Fibroblast of peridontal ligament (primary cell): ENCODE measurements at regions not wholly inside any gene's neighbourhood (a gene's known extent, or its start where the extent isn't known, plus 50 kb on each side); places are given as distances from the start of the nearest gene placed in this dataset.
"Not testable (repeated sequence)": the region's sequence is repeated elsewhere in the genome, so short reads cannot be mapped to it uniquely, and the experiment has no call there.

Experiments used
- DNase-seq: peaks from one replicate; pipeline ENCODE4 v3.0.0-alpha.2; 2010; ENCODE audit errors: extremely low read depth

DNA sequence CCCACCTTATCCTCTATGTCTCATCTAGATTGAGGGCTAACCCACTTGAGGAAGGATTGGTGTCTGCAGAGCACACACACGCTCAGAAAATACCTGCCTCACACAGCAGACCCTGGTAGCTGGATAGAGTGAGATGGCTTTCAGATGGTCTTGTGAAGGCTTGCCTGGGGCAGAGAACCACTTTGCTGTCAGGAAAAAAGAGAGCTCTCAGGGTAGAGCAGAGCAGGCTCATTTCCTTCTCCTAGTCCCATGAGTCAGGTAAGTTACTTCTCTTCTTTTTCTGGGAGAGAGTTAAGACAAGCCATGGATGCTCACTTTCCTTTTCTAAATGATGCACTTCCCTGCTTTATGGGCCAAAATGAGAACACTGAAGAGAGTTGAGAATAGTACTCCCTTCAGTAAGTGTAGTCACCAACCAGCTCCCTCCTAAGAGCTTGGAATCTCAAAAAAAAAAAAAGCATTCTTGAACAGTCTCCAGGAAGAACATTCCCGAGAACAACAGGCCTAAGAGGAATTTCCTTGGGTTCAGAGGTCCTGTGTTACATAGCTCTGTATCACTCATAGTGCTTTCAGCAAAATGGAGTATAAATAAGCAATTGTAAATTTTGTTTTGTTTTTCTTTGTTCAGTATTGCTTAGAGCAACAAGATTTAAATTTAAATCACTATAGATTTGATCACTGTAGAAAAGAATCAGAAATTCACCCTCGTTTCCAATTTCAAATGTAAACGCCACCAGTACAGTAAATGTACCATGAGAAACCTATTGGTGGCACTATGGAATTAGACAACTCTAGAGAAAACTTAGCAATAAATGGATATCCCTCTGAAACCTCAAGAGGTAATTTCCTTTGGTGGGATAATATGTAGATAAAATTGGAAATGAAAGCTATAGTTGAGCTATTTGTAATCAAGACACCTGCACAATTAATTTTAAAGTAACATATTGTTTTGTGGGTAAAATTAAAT lies 530.3 kb downstream of the RFPL4B start:
- DNase-seq: peak; percentile 97

DNA sequence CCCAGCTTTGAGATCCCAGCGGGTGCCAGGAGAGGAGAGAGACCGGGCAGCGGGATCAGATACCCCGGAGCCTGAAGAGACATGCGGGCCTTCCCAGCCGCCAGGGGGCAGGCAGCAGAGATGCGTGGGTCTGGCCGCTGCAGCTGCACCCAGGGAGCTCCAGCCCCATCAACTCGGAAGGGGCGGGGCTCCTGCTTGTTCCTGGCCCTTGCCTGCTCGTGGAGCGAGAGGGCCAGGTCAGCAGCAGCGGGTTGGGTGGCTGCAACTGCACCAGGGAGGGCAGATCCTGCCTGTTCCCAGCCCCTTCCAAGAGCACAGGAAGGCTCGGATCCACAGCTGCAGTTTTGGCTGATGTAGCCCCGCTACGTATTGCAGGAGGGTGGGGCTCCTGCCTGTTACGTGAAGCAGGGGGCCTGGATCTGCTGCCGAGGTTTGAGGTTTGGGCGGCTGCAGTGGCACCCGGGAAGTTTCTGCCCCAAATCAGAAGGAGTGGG lies 532.8 kb downstream of the RFPL4B start:
- DNase-seq: peak; percentile 63

GRCh38 chr6:112881027-112881426 lies 533.9 kb downstream of the RFPL4B start:
- peak; percentile 90 for DNase-seq

DNA sequence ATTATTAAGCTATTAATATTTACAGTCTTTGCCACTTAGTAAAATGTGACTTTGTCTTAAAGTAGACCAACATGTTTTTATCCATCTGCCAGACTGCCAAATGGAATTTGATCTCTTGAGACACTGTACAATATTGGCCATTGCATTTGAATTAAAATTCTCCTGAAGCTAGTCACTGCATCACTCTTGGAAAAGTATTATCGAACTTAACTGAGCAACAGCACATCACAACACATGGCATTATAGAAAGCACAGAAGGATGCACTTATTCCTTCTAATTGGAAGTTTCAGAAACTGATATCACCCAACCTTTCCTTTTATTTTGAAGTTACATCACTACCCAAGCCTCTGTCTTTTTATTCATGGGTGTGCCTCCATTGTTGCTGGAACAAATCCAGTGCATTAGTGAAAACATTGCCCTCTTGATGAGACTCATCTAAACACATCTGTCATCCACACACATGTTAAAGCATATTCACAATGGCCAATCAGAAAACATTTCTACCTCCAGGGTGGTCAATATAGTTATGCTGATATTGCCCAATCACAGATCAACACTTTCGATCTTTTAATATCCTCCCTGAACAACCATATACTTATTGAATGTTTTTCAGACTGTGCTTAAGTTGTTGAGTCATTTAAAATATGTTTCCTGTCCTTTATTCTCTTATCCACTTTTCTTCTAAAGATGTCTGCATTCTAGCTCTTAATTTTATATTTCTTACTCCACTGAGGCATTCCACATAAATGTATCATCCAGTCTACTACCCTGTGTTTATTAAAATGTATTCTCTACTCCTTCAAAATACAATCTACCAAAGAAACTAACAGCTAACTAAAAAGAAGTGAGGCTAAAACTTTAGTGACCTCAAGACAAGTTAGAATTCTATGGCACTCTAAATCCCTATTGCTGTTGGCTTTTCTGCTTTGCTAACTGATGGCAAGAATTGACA lies 535.0 kb downstream of the RFPL4B start:
- peak; percentile 85 for DNase-seq

- DNase-seq: peak; percentile 49
Observed at GRCh38 chr6:112883095-112883494, 536.0 kb downstream of the RFPL4B start.

- DNase-seq: peak; percentile 55
Observed at GRCh38 chr6:112886415-112886814, 539.3 kb downstream of the RFPL4B start.

DNA sequence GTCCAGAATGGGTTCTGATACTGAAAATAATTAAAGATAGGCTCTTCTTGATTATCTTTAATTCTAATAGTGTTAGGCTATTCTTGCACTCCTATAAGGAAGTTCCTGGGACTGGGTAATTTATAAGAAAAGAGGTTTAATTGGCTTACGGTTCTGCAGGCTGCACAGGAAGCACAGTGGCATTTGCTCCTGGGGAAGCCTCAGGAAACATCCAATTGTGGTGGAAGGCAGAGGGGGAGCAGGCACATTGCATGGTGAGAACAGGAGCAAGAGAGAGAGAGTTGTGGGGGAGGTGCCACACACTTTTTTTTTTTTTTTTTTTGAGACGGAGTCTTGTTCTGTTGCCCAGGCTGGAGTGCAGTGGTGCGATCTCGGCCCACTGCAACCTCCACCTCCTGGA lies 540.3 kb downstream of the RFPL4B start:
- not testable (repeated sequence) for DNase-seq

DNA sequence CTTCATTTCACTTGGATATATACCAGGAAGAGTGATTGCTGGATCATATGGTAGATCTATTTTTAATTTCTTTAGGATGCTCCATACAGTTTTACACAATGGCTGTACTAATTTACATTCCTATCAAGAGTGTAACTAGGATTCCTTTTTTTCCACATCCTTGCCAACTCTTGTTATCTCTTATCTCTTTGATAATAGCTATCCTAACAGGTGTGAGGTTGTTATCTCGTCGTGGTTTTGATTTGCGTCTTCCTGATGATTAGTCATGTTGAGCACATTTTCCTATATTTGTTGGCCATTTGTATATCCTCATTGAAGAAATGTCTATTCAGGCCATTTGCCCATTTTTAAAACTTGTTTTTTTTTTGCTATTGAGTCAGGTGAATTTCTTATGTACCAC lies 552.4 kb downstream of the RFPL4B start:
- DNase-seq: no peak

- DNase-seq: no peak
Observed at GRCh38 chr6:112903361-112903760, 556.2 kb downstream of the RFPL4B start.

GRCh38 chr6:112906726-112907125 lies 559.6 kb downstream of the RFPL4B start:
- peak; percentile 99 for DNase-seq

GRCh38 chr6:112909781-112910180 lies 562.7 kb downstream of the RFPL4B start:
- DNase-seq: no peak

- DNase-seq: peak; percentile 52
Observed at GRCh38 chr6:112910256-112910655, 563.1 kb downstream of the RFPL4B start.

- peak; percentile 39 for DNase-seq
Observed at GRCh38 chr6:112911959-112912358, 564.8 kb downstream of the RFPL4B start.

GRCh38 chr6:112912416-112913101 lies 565.4 kb downstream of the RFPL4B start:
- DNase-seq: peak; percentile 75

GRCh38 chr6:112919744-112920143 lies 572.6 kb downstream of the RFPL4B start:
- not testable (repeated sequence) for DNase-seq

DNA sequence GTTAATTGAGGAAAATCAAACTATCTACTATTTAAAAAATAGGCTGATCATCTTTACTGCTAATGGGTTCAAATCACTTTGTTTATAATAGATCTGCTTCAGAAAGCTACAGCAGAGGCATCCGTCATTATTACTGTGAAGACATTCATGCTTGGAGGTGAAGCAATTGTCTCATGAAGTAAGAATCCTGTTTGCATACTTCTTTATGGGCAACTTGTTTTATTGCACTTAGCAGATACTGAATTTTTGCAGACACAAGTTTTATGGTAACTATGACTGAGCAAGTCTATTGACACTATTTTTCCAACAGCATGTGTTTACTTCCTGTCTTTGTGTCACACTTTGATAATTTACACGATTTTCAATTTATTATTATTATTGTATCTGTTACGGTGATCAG lies 573.9 kb downstream of the RFPL4B start:
- no peak for DNase-seq

DNA sequence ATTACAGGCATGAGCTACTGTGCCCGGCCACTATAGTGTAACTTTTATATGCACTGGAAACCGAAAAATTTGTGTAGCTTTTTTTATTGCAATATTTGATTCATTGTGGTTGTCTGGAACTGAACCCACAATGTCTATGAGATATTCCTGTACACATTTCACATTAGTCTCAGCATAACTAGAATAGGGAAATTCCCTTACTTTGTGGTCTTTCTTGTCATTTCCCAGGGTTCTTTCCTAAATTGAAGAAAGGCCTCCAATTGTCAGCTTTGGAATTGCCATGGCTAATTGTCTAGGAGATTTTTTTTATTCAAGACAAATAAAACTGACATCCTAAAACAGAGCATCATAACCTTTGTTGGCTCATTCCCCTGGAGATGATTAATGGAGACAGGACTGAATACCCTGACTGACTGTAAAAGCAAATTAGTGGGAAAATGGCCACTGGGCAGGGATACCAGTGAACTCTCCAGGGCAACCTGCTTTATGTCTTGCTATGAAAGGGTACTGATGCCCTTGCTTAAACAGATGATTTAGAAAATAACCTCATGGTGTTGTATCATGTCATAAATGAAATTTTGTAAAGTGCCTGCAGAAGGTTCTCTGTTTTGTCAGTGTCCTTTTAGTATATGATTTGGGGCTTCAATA lies 576.9 kb downstream of the RFPL4B start:
- DNase-seq: no peak

- no peak for DNase-seq
Observed at GRCh38 chr6:112925702-112926101, 578.6 kb downstream of the RFPL4B start.

DNA sequence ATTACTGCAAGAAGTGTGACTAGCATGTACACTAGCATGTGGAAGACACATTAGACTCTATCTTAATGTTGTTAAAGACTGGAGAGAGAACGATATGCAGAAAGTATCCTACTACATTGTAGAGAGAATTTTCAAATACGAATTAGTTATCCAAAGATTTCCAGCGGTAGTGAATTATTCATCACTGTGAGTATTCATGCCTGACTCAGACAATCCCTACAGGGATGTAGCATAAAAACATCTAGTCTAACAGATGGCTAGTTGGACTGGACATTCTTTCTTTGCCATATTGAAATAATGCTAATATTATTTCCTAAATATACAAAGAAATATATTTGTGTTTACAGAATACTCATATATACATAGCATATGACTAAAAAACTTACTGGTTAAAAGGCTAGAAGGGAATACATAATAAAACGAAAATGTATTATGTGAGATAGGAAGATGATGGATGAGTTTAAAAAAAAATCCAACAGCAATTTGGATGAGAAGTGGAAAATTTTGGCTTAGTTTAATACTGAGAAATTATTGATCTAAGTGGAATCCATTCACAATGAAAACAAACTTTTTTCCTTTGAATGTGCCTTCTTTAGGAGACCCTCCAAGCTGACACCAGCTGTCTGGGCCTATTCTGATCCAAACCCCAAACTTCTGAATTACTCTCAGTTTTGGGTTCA lies 580.7 kb downstream of the RFPL4B start:
- DNase-seq: peak; percentile 45

GRCh38 chr6:112929641-112930040 lies 582.5 kb downstream of the RFPL4B start:
- no peak for DNase-seq
